Endodermal cell (in vitro differentiated cells): ENCODE measurements at regions not wholly inside any gene's neighbourhood (a gene's known extent, or its start where the extent isn't known, plus 50 kb on each side); places are given as distances from the start of the nearest gene placed in this dataset.

Experiments used
- DNase-seq: peaks from one replicate; pipeline ENCODE4 v3.0.0-alpha.2; 2017
- H3K27ac ChIP-seq: 2 replicates; pipeline ENCODE4 v1.5.1; 2013; ENCODE audit warnings: mild to moderate bottlenecking, low read depth, low read length, moderate library complexity
- H3K27me3 ChIP-seq: 2 replicates; pipeline ENCODE4 v1.6.1; 2013; ENCODE audit warnings: mild to moderate bottlenecking, low read length, moderate library complexity; ENCODE audit not compliant: insufficient read depth, control insufficient read depth, poor library complexity, severe bottlenecking
- H3K36me3 ChIP-seq: 2 replicates; pipeline ENCODE4 v1.7.0; 2013; ENCODE audit warnings: mild to moderate bottlenecking, low read length, moderate library complexity; ENCODE audit not compliant: control insufficient read depth, insufficient read depth
- H3K4me1 ChIP-seq: one replicate; pipeline ENCODE4 v1.7.0; 2013; ENCODE audit warnings: low read length; ENCODE audit not compliant: control insufficient read depth, insufficient read depth
- H3K4me3 ChIP-seq: 2 replicates; pipeline ENCODE4 v1.5.1; 2013; ENCODE audit warnings: mild to moderate bottlenecking, low read length, moderate library complexity
- H3K9ac ChIP-seq: 2 replicates; pipeline ENCODE4 v1.6.1; 2013; ENCODE audit warnings: mild to moderate bottlenecking, low read length, moderate library complexity; ENCODE audit not compliant: poor library complexity, severe bottlenecking; ENCODE audit errors: extremely low read depth
- H3K9me3 ChIP-seq: 2 replicates; pipeline ENCODE4 v1.6.1; 2013; ENCODE audit warnings: mild to moderate bottlenecking, low read length, moderate library complexity; ENCODE audit not compliant: control insufficient read depth
- H3K27ac Mint-ChIP-seq: 2 replicates; pipeline ENCODE4 v1.8.0; 2020; ENCODE audit warnings: mixed read lengths
- H3K27me3 Mint-ChIP-seq: 2 replicates; pipeline ENCODE4 v1.8.0; 2021; ENCODE audit warnings: mild to moderate bottlenecking, mixed read lengths; ENCODE audit not compliant: insufficient read depth
- H3K36me3 Mint-ChIP-seq: 2 replicates; pipeline ENCODE4 v1.8.0; 2020; ENCODE audit warnings: low read depth, mixed read lengths
- H3K4me1 Mint-ChIP-seq: 2 replicates; pipeline ENCODE4 v1.8.0; 2020; ENCODE audit warnings: mixed read lengths
- H3K4me3 Mint-ChIP-seq: 2 replicates; pipeline ENCODE4 v1.8.0; 2020; ENCODE audit warnings: mild to moderate bottlenecking, moderate library complexity, mixed read lengths
- H3K9me3 Mint-ChIP-seq: 2 replicates; pipeline ENCODE4 v1.8.0; 2020; ENCODE audit warnings: mild to moderate bottlenecking, mixed read lengths
- CTCF ChIP-seq: fragments of 200-600 bp; sonication (generic); conservative IDR thresholded peaks from 2 replicates; pipeline ENCODE4 v1.5.0; 2021; ENCODE audit warnings: antibody characterized with exemption, mild to moderate bottlenecking
- WGBS, 2 experiments: methylation state at CpG; one replicate each; pipeline versions ENCODE4 v1.1.5 to v1.1.7; 2013; ENCODE audit warnings: missing lambda C conversion rate in 2 of 2, mixed read lengths in 1 of 2; ENCODE audit not compliant: insufficient coverage in 1 of 2, insufficient read length in 1 of 2; 5-methylcytosine and 5-hydroxymethylcytosine counted together

DNA sequence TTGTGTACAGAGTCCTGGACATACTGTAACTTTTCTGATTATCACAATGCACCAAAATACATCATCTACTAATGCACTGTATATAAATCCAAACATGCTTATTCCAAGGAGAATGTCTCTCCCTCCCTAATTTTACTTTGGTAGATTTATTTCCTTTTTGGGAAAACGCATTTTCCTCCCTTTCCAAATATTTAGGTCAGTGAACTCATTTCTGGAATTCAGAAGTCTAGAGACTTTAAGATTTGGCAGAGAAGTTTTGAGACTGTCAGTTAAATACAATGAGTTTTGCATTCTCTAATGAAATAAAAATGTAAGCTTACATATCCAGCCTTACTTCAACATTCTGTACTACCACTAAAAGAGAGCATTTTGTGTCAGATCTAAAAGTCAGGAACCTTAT, 165.8 kb upstream of the EDNRB start:
- no peaks in the 10 kb centered on the region for H3K36me3 ChIP-seq
- TF ChIP-seq CTCF, result no peak
- no peak for DNase-seq
- WGBS, 2 experiments, result 86% methylated on average over 1 of the region's 1 CpG; no CpG with 5 or more reads in 1 of the 2 experiments
- H3K9me3 ChIP-seq, result peaks cover 29% of the 10 kb centered on the region
- Mint-ChIP-seq H3K27ac (no peak overlapping the region), H3K27me3 (no peaks in the 10 kb centered on the region), H3K4me1 (peaks cover 9% of the 10 kb centered on the region), H3K36me3 (no peaks in the 10 kb centered on the region), H3K4me3 (no peak overlapping the region), H3K9me3 (peaks cover 20% of the 10 kb centered on the region)
- H3K4me3 ChIP-seq, result no peak overlapping the region
- H3K27me3 ChIP-seq, result no peaks in the 10 kb centered on the region
- H3K4me1 ChIP-seq, result no peaks in the 10 kb centered on the region
- no peak overlapping the region for H3K9ac ChIP-seq
- no peak overlapping the region for H3K27ac ChIP-seq

DNA sequence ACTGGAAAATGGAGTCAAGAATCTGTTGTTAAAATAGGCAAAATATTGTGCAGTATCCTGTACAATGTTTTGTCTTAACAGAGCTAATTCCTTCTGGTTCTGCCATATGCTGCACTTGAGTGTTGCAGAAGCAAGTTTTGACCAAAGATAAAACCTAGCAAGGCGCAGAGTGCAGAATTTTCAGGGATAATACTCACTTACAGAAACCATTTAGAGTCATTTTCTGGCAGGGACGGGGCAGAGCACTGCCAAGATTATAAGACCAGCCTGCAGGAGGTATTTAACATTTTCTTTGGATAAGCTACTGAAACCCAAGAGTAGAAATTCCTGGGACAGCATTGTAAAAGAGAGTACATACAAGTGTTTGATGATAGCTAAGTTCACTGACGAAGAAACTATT, 159.5 kb upstream of the EDNRB start:
- H3K4me3 ChIP-seq, result no peak overlapping the region
- peaks cover 20% of the 10 kb centered on the region for H3K9me3 Mint-ChIP-seq
- no peak overlapping the region for H3K27ac Mint-ChIP-seq
- H3K36me3 Mint-ChIP-seq, result no peaks in the 10 kb centered on the region
- H3K27me3 Mint-ChIP-seq, result no peaks in the 10 kb centered on the region
- H3K27me3 ChIP-seq, result no peaks in the 10 kb centered on the region
- H3K4me3 Mint-ChIP-seq, result no peak overlapping the region
- no peaks in the 10 kb centered on the region for H3K36me3 ChIP-seq
- H3K4me1 Mint-ChIP-seq, result no peaks in the 10 kb centered on the region
- H3K9ac ChIP-seq, result no peak overlapping the region
- no peak for TF ChIP-seq CTCF
- H3K4me1 ChIP-seq, result no peaks in the 10 kb centered on the region
- H3K9me3 ChIP-seq, result peaks cover 29% of the 10 kb centered on the region
- DNase-seq, result no peak
- 92 to 94% methylated on average over 2 to 3 of the region's 3 CpGs for WGBS, 2 experiments
- no peak overlapping the region for H3K27ac ChIP-seq

DNA sequence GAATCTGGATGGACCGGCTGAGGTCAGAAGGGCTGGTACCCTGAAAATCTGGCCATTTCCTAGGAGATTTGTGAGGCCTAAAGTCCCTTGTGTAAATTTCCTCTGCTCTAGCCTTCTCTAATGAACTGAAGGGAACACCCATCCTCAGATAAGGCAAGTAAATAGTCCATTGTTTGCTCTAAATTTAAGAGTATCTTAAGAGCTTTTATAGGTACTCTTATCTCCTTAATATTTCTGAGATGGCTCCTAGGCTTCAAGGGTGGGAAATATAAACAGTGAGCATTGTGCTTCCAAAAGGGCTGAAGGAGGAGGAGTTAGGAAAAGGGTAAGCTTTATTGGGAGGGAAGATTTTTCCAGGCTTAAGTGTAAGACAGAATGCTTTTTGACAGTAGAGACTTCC, 148.7 kb upstream of the EDNRB start:
- Mint-ChIP-seq H3K4me1 (peaks cover 11% of the 10 kb centered on the region), H3K27ac (no peak overlapping the region), H3K27me3 (peaks cover 5% of the 10 kb centered on the region), H3K4me3 (no peak overlapping the region), H3K9me3 (peaks cover 3% of the 10 kb centered on the region), H3K36me3 (no peaks in the 10 kb centered on the region)
- H3K27me3 ChIP-seq, result peaks cover 45% of the 10 kb centered on the region
- no peak overlapping the region for H3K9ac ChIP-seq
- 82 to 84% methylated on average over 1 of the region's 1 CpG for WGBS, 2 experiments
- no peaks in the 10 kb centered on the region for H3K9me3 ChIP-seq
- no peaks in the 10 kb centered on the region for H3K4me1 ChIP-seq
- TF ChIP-seq CTCF, result no peak
- no peaks in the 10 kb centered on the region for H3K36me3 ChIP-seq
- H3K4me3 ChIP-seq, result no peak overlapping the region
- DNase-seq, result no peak
- no peak overlapping the region for H3K27ac ChIP-seq
